Endothelial cell (in vitro differentiated cells): ENCODE measurements at regions not wholly inside any gene's neighbourhood (a gene's known extent, or its start where the extent isn't known, plus 50 kb on each side); places are given as distances from the start of the nearest gene placed in this dataset.

Source experiments
- DNase-seq: peaks from one replicate; pipeline ENCODE4 v3.0.0; 2021; ENCODE audit warnings: low spot score
- H3K27ac Mint-ChIP-seq: one replicate; pipeline ENCODE4 v1.8.0; 2021; ENCODE audit warnings: mixed read lengths, inconsistent platforms; ENCODE audit not compliant: unreplicated experiment
- H3K27me3 Mint-ChIP-seq: one replicate; pipeline ENCODE4 v1.8.0; 2021; ENCODE audit warnings: mild to moderate bottlenecking, moderate library complexity, mixed read lengths, inconsistent platforms; ENCODE audit not compliant: unreplicated experiment
- H3K36me3 Mint-ChIP-seq: one replicate; pipeline ENCODE4 v1.8.0; 2021; ENCODE audit warnings: mild to moderate bottlenecking, low read depth, mixed read lengths, inconsistent platforms; ENCODE audit not compliant: unreplicated experiment
- H3K4me1 Mint-ChIP-seq: one replicate; pipeline ENCODE4 v1.8.0; 2021; ENCODE audit warnings: mild to moderate bottlenecking, mixed read lengths, inconsistent platforms; ENCODE audit not compliant: unreplicated experiment
- H3K4me3 Mint-ChIP-seq: one replicate; pipeline ENCODE4 v1.8.0; 2021; ENCODE audit warnings: mild to moderate bottlenecking, mixed read lengths, inconsistent platforms; ENCODE audit not compliant: unreplicated experiment
- H3K9me3 Mint-ChIP-seq: one replicate; pipeline ENCODE4 v1.8.0; 2021; ENCODE audit warnings: mixed read lengths, inconsistent platforms; ENCODE audit not compliant: unreplicated experiment
- TF ChIP-seq, protein P1 (sequence below): fragments of 200-600 bp; sonication (generic); IDR thresholded peaks from one replicate; pipeline ENCODE4 v1.5.0; 2021; ENCODE audit warnings: antibody characterized with exemption; ENCODE audit not compliant: unreplicated experiment

DNA sequence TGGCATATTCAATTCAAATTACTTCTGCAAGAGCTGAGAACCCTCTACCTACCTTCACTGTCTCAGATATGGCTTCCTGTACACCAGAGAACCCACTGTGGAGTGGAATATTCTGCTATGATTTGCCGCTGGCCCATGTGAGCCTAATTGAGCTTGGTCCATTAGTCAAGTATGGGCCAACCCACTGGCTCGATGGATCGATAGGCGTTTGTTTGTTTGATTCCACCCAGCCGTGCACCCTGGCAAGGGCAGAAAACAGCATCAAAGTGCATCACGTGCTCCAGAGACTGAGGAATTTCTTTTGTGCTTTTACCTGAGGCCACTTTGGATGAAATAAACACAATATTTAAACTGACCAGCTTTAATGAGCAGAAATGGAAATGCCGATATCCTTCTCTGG, 426.3 kb downstream of the AACS start:
- Mint-ChIP-seq H3K9me3 (peaks cover 5% of the 10 kb centered on the region), H3K4me1 (no peaks in the 10 kb centered on the region), H3K36me3 (peaks cover 6% of the 10 kb centered on the region), H3K27ac (no peak overlapping the region), H3K4me3 (no peak overlapping the region), H3K27me3 (no peaks in the 10 kb centered on the region)
- TF ChIP-seq, protein P1, sequence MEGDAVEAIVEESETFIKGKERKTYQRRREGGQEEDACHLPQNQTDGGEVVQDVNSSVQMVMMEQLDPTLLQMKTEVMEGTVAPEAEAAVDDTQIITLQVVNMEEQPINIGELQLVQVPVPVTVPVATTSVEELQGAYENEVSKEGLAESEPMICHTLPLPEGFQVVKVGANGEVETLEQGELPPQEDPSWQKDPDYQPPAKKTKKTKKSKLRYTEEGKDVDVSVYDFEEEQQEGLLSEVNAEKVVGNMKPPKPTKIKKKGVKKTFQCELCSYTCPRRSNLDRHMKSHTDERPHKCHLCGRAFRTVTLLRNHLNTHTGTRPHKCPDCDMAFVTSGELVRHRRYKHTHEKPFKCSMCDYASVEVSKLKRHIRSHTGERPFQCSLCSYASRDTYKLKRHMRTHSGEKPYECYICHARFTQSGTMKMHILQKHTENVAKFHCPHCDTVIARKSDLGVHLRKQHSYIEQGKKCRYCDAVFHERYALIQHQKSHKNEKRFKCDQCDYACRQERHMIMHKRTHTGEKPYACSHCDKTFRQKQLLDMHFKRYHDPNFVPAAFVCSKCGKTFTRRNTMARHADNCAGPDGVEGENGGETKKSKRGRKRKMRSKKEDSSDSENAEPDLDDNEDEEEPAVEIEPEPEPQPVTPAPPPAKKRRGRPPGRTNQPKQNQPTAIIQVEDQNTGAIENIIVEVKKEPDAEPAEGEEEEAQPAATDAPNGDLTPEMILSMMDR, result no peak
- no peak for DNase-seq

DNA sequence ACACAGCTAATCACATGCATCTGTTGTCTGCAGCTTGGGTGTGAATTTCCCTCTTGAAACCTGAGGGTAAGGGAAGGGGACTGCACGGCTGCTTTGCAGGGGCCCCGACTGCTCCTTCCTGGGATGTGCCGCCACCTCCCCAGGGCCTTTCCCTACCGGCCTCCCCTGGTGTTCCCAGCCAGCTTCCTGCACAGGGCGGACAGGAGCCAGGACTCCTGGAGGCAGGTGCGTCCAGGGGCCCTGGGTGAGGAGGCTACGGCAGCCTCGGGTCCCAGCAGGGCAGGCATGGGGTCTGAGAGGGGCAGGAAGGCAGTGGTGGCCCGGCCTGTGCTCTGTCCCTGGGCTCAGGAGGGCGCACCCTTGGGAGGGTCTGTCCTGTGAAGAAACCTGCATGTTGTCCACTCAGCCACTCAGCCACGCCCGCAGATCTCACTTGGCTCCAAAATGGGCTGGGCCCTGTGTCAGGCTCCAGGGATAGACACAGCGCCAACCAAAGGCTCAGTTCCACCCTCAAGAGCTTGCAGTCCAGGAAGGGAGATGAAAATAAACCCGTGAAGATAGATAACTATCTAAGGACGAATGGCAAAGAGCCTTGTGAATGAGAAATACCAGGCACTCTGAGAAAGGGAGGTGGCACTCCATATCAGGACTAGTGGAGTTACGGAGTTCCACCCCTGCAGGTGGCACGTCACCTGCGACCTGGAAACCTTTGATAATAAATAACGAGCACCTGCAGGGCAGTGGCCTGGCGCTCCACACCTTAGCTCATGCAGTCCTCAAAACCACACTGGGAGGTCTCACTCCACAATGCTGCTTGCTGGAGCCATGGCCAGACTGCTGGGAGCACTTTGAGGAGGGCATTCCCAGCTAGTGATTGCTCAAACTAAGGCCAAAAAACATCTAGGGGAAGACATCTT, 427.4 kb downstream of the AACS start:
- Mint-ChIP-seq H3K27me3 (no peaks in the 10 kb centered on the region), H3K4me1 (no peaks in the 10 kb centered on the region), H3K9me3 (peaks cover 5% of the 10 kb centered on the region), H3K4me3 (no peak overlapping the region), H3K27ac (no peak overlapping the region), H3K36me3 (peaks cover 2% of the 10 kb centered on the region)
- no peak for DNase-seq
- TF ChIP-seq, protein P1, result no peak

DNA sequence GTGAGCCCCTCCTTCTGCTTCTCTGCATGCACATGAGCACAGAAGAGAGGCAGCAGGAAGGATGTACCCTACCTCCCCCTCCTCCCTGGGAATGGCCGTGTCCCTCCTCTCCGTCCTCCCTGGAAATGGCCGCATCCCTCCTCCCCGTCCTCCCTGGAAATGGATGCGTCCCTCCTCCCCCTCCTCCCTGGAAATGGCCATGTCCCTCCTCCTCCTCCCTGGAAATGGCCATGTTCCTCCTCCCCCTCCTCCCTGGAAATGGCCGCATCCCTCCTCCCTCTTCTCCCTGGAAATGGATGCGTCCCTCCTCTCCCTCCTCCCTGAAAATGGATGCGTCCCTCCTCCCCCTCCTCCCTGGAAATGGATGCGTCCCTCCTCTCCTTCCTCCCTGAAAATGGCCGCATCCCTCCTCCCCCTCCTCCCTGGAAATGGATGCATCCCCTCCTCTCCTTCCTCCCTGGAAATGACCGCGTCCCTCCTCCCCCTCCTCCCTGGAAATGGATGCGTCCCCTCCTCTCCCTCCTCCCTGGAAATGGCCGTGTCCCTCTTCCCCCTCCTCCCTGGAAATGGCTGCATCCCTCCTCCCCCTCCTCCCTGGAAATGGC, 428.6 kb downstream of the AACS start:
- TF ChIP-seq, protein P1, result no peak
- H3K36me3 Mint-ChIP-seq, result no peaks in the 10 kb centered on the region
- no peak overlapping the region for H3K4me3 Mint-ChIP-seq
- H3K9me3 Mint-ChIP-seq, result peaks cover 5% of the 10 kb centered on the region
- no peaks in the 10 kb centered on the region for H3K27me3 Mint-ChIP-seq
- DNase-seq, result no peak
- no peaks in the 10 kb centered on the region for H3K4me1 Mint-ChIP-seq
- no peak overlapping the region for H3K27ac Mint-ChIP-seq

DNA sequence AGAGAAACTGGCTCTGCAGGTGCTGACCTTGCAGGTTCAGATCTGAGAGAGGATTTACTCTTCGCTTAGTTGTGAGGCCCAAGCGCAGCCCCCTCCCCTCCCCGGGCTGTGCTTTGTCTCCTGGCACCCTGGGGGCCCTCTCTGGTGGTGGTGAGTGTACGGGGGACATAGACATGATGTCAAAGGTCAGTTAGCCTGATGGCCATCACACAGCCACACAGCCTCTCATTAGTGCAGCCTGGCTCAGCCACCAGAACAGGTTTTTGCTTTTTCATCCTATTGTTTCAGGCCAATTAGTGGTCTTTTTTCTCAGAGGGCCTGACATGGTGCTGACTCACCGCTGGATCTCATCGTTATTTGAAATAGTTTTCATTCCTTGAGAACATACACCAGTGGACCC, 437.9 kb downstream of the AACS start:
- no peak overlapping the region for H3K27ac Mint-ChIP-seq
- no peaks in the 10 kb centered on the region for H3K4me1 Mint-ChIP-seq
- H3K4me3 Mint-ChIP-seq, result no peak overlapping the region
- no peaks in the 10 kb centered on the region for H3K9me3 Mint-ChIP-seq
- no peaks in the 10 kb centered on the region for H3K36me3 Mint-ChIP-seq
- TF ChIP-seq, protein P1, result no peak
- no peak for DNase-seq
- H3K27me3 Mint-ChIP-seq, result no peaks in the 10 kb centered on the region

DNA sequence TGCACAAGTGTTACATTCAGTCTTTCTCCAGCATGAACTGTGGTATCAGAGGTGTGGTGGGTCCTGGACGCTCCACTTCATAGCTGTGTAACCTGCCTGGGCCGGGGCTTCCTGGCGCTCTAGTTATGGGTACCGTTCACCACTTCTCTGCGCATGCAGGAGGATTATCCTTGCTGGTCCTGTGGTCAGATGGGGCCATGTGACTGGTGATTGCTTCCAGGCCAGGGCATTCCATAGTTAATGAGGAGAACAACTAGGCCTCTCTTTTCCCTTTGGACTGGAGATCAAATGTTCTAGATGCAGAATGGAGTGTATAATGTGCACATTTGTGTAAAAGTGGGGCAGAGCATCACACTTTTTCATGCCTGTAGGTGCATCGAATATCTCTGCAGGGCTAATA, 444.0 kb downstream of the AACS start:
- TF ChIP-seq, protein P1, result no peak
- DNase-seq, result no peak
- Mint-ChIP-seq H3K4me3 (no peak overlapping the region), H3K27ac (no peak overlapping the region), H3K9me3 (no peaks in the 10 kb centered on the region), H3K4me1 (no peaks in the 10 kb centered on the region), H3K27me3 (no peaks in the 10 kb centered on the region), H3K36me3 (no peaks in the 10 kb centered on the region)
